Activated T-helper 17 cell treated with anti-CD3 and anti-CD28 coated beads, Interleukin-2, amount 50 U/mL, for 72 hours (primary cell): ENCODE measurements at regions not wholly inside any gene's neighbourhood (a gene's known extent, or its start where the extent isn't known, plus 50 kb on each side); places are given as distances from the start of the nearest gene placed in this dataset.
"Not testable (repeated sequence)": the region's sequence is repeated elsewhere in the genome, so short reads cannot be mapped to it uniquely, and the experiment has no call there.

Source experiments
- ATAC-seq: fragments of 150-1000 bp; cut with Tn5 transposase; replicated peaks from 2 replicates; pipeline ENCODE4 v1.10.0; 2021; ENCODE audit warnings: mild to moderate bottlenecking, moderate library complexity
- H3K27ac Mint-ChIP-seq: one replicate; pipeline ENCODE4 v1.8.0; 2022; ENCODE audit warnings: mixed read lengths
- H3K27me3 Mint-ChIP-seq: one replicate; pipeline ENCODE4 v1.8.0; 2022; ENCODE audit warnings: mixed read lengths
- H3K36me3 Mint-ChIP-seq: one replicate; pipeline ENCODE4 v1.8.0; 2022; ENCODE audit warnings: low read depth, mild to moderate bottlenecking, mixed read lengths
- H3K4me1 Mint-ChIP-seq: one replicate; pipeline ENCODE4 v1.8.0; 2022; ENCODE audit warnings: mixed read lengths
- H3K4me3 Mint-ChIP-seq: one replicate; pipeline ENCODE4 v1.8.0; 2022; ENCODE audit warnings: mild to moderate bottlenecking, mixed read lengths
- H3K9me3 Mint-ChIP-seq: one replicate; pipeline ENCODE4 v1.8.0; 2022; ENCODE audit warnings: mixed read lengths

GRCh38 chr22:22161924-22162851 lies 82.4 kb upstream of the VPREB1 start:
- Mint-ChIP-seq H3K4me3 (no peak overlapping the region), H3K27ac (no peak overlapping the region), H3K4me1 (no peaks in the 10 kb centered on the region), H3K9me3 (no peaks in the 10 kb centered on the region), H3K27me3 (peaks cover 15% of the 10 kb centered on the region), H3K36me3 (no peaks in the 10 kb centered on the region)
- no peak for ATAC-seq

GRCh38 chr22:22160768-22161167 lies 83.8 kb upstream of the VPREB1 start:
- H3K9me3 Mint-ChIP-seq, H3K36me3 Mint-ChIP-seq, ATAC-seq, H3K4me3 Mint-ChIP-seq, H3K4me1 Mint-ChIP-seq, H3K27ac Mint-ChIP-seq: not testable (repeated sequence)
- peaks cover 15% of the 10 kb centered on the region for H3K27me3 Mint-ChIP-seq

- H3K27ac Mint-ChIP-seq: no peak overlapping the region
- H3K36me3 Mint-ChIP-seq: no peaks in the 10 kb centered on the region
- no peaks in the 10 kb centered on the region for H3K4me1 Mint-ChIP-seq
- peaks cover 21% of the 10 kb centered on the region for H3K27me3 Mint-ChIP-seq
- no peaks in the 10 kb centered on the region for H3K9me3 Mint-ChIP-seq
- ATAC-seq: no peak
- no peak overlapping the region for H3K4me3 Mint-ChIP-seq
Observed at GRCh38 chr22:22159384-22159783, 85.2 kb upstream of the VPREB1 start.

- Mint-ChIP-seq H3K9me3 (no peaks in the 10 kb centered on the region), H3K27ac (no peak overlapping the region), H3K36me3 (no peaks in the 10 kb centered on the region), H3K4me1 (no peaks in the 10 kb centered on the region), H3K27me3 (peaks cover 21% of the 10 kb centered on the region), H3K4me3 (no peak overlapping the region)
- no peak for ATAC-seq
Observed at GRCh38 chr22:22158965-22159364, 85.6 kb upstream of the VPREB1 start.

- ATAC-seq: no peak
- Mint-ChIP-seq H3K9me3 (no peaks in the 10 kb centered on the region), H3K4me3 (no peak overlapping the region), H3K4me1 (no peaks in the 10 kb centered on the region), H3K27me3 (peaks cover 20% of the 10 kb centered on the region), H3K36me3 (no peaks in the 10 kb centered on the region), H3K27ac (no peak overlapping the region)
Observed at GRCh38 chr22:22158207-22158816, 86.3 kb upstream of the VPREB1 start.

- peak; percentile 14 for ATAC-seq
- Mint-ChIP-seq H3K4me3 (no peak overlapping the region), H3K4me1 (no peaks in the 10 kb centered on the region), H3K9me3 (no peaks in the 10 kb centered on the region), H3K27me3 (peaks cover 17% of the 10 kb centered on the region), H3K27ac (peak overlapping the region; percentile 88), H3K36me3 (no peaks in the 10 kb centered on the region)
Observed at GRCh38 chr22:22157348-22157725, 87.2 kb upstream of the VPREB1 start.

- peaks cover 20% of the 10 kb centered on the region for H3K27me3 Mint-ChIP-seq
- H3K4me1 Mint-ChIP-seq: no peaks in the 10 kb centered on the region
- H3K9me3 Mint-ChIP-seq: no peaks in the 10 kb centered on the region
- peak; percentile 82 for ATAC-seq
- H3K4me3 Mint-ChIP-seq: peak overlapping the region; percentile 39
- no peaks in the 10 kb centered on the region for H3K36me3 Mint-ChIP-seq
- H3K27ac Mint-ChIP-seq: peak overlapping the region; percentile 88
Observed at GRCh38 chr22:22156716-22157347, 87.8 kb upstream of the VPREB1 start.

- Mint-ChIP-seq H3K9me3 (no peaks in the 10 kb centered on the region), H3K36me3 (no peaks in the 10 kb centered on the region), H3K4me3 (peak overlapping the region; percentile 39), H3K4me1 (no peaks in the 10 kb centered on the region), H3K27me3 (peaks cover 25% of the 10 kb centered on the region), H3K27ac (no peak overlapping the region)
- ATAC-seq: no peak
Observed at GRCh38 chr22:22156348-22156715, 88.3 kb upstream of the VPREB1 start.

- no peaks in the 10 kb centered on the region for H3K36me3 Mint-ChIP-seq
- peaks cover 29% of the 10 kb centered on the region for H3K27me3 Mint-ChIP-seq
- H3K4me1 Mint-ChIP-seq: no peaks in the 10 kb centered on the region
- no peaks in the 10 kb centered on the region for H3K9me3 Mint-ChIP-seq
- no peak overlapping the region for H3K27ac Mint-ChIP-seq
- no peak for ATAC-seq
- no peak overlapping the region for H3K4me3 Mint-ChIP-seq
Observed at GRCh38 chr22:22155607-22156006, 89.0 kb upstream of the VPREB1 start.

- ATAC-seq: no peak
- H3K36me3 Mint-ChIP-seq: no peaks in the 10 kb centered on the region
- H3K4me1 Mint-ChIP-seq: no peaks in the 10 kb centered on the region
- no peak overlapping the region for H3K4me3 Mint-ChIP-seq
- peaks cover 32% of the 10 kb centered on the region for H3K27me3 Mint-ChIP-seq
- H3K27ac Mint-ChIP-seq: peak overlapping the region; percentile 22
- H3K9me3 Mint-ChIP-seq: no peaks in the 10 kb centered on the region
Observed at GRCh38 chr22:22155146-22155545, 89.4 kb upstream of the VPREB1 start.

GRCh38 chr22:22154040-22154439 lies 90.5 kb upstream of the VPREB1 start:
- ATAC-seq: no peak
- no peak overlapping the region for H3K27ac Mint-ChIP-seq
- no peaks in the 10 kb centered on the region for H3K9me3 Mint-ChIP-seq
- H3K36me3 Mint-ChIP-seq: no peaks in the 10 kb centered on the region
- no peaks in the 10 kb centered on the region for H3K4me1 Mint-ChIP-seq
- H3K27me3 Mint-ChIP-seq: peaks cover 38% of the 10 kb centered on the region
- no peak overlapping the region for H3K4me3 Mint-ChIP-seq

- Mint-ChIP-seq H3K27ac (no peak overlapping the region), H3K4me1 (no peaks in the 10 kb centered on the region), H3K27me3 (peaks cover 51% of the 10 kb centered on the region), H3K36me3 (no peaks in the 10 kb centered on the region), H3K9me3 (no peaks in the 10 kb centered on the region), H3K4me3 (no peak overlapping the region)
- ATAC-seq: no peak
Observed at GRCh38 chr22:22151308-22151707, 93.3 kb upstream of the VPREB1 start.

GRCh38 chr22:22150457-22150856 lies 94.1 kb upstream of the VPREB1 start:
- Mint-ChIP-seq H3K9me3 (no peaks in the 10 kb centered on the region), H3K4me3 (no peak overlapping the region), H3K27ac (no peak overlapping the region), H3K36me3 (no peaks in the 10 kb centered on the region), H3K4me1 (no peaks in the 10 kb centered on the region), H3K27me3 (peaks cover 51% of the 10 kb centered on the region)
- ATAC-seq: no peak

GRCh38 chr22:22148905-22149304 lies 95.7 kb upstream of the VPREB1 start:
- ATAC-seq: no peak
- no peaks in the 10 kb centered on the region for H3K36me3 Mint-ChIP-seq
- no peaks in the 10 kb centered on the region for H3K4me1 Mint-ChIP-seq
- H3K9me3 Mint-ChIP-seq: no peaks in the 10 kb centered on the region
- no peak overlapping the region for H3K27ac Mint-ChIP-seq
- peaks cover 48% of the 10 kb centered on the region for H3K27me3 Mint-ChIP-seq
- H3K4me3 Mint-ChIP-seq: no peak overlapping the region

GRCh38 chr22:22144858-22145257 lies 99.7 kb upstream of the VPREB1 start:
- Mint-ChIP-seq H3K27me3 (peaks cover 54% of the 10 kb centered on the region), H3K9me3 (no peaks in the 10 kb centered on the region), H3K36me3 (no peaks in the 10 kb centered on the region), H3K4me1 (no peaks in the 10 kb centered on the region), H3K27ac (no peak overlapping the region), H3K4me3 (no peak overlapping the region)
- no peak for ATAC-seq
